SU-DHL-6 (cell line): ENCODE measurements at regions not wholly inside any gene's neighbourhood (a gene's known extent, or its start where the extent isn't known, plus 50 kb on each side); places are given as distances from the start of the nearest gene placed in this dataset.

Experiments used
- EZH2phosphoT487 ChIP-seq: fragments of 200-600 bp; sonication (generic), shearing (Covaris generic); conservative IDR thresholded peaks from 2 replicates; pipeline ENCODE4 v1.6.1; 2018; ENCODE audit warnings: mild to moderate bottlenecking, antibody characterized with exemption, low read length, moderate library complexity, mixed read lengths
- TF ChIP-seq, protein P1 (sequence below): fragments of 200-600 bp; sonication (generic); IDR thresholded peaks from one replicate; pipeline ENCODE4 v1.5.1; 2017; ENCODE audit warnings: antibody characterized with exemption, mild to moderate bottlenecking, low read length, moderate library complexity; ENCODE audit not compliant: insufficient read depth, poor library complexity, severe bottlenecking

DNA sequence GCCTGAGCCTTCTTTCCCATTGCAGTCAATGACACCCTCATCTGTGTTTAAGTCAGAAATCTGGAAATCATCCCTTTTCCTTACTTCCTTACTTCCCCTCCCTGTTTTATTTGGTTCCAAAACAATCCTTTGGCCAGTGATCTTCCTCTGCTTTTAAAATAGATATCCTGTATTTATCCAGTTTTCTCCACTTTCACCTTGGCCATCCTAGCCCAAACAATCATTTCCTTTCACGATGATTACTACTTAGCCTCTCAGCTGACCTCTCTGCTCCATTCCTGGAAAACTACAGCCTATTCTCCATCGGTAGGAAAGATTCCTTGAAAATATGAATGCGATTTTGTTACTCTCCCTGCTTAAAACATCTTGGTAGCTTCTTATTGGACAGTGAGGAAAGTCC is 565.4 kb downstream of the TLR4 start:
- no peak for TF ChIP-seq EZH2phosphoT487
- TF ChIP-seq, protein P1, sequence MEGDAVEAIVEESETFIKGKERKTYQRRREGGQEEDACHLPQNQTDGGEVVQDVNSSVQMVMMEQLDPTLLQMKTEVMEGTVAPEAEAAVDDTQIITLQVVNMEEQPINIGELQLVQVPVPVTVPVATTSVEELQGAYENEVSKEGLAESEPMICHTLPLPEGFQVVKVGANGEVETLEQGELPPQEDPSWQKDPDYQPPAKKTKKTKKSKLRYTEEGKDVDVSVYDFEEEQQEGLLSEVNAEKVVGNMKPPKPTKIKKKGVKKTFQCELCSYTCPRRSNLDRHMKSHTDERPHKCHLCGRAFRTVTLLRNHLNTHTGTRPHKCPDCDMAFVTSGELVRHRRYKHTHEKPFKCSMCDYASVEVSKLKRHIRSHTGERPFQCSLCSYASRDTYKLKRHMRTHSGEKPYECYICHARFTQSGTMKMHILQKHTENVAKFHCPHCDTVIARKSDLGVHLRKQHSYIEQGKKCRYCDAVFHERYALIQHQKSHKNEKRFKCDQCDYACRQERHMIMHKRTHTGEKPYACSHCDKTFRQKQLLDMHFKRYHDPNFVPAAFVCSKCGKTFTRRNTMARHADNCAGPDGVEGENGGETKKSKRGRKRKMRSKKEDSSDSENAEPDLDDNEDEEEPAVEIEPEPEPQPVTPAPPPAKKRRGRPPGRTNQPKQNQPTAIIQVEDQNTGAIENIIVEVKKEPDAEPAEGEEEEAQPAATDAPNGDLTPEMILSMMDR: no peak
